ENCODE measurements at regions not wholly inside any gene's neighbourhood (a gene's known extent, or its start where the extent isn't known, plus 50 kb on each side); places are given as distances from the start of the nearest gene placed in this dataset.

- H3K9me3 ChIP-seq = no peaks in the 10 kb centered on the region
- H3K27me3 ChIP-seq = no peaks in the 10 kb centered on the region
- no peaks in the 10 kb centered on the region for H3K4me1 ChIP-seq
- no peak for DNase-seq (ENCODE audit: low spot score in 2 of 2)
- H3K4me3 ChIP-seq = no peak overlapping the region
- TF ChIP-seq CTCF (IDR thresholded peaks at IDR 0.05) = no peak
- TF ChIP-seq POLR2A (IDR thresholded peaks at IDR 0.05) = no peak
- no peak for TF ChIP-seq EP300 (IDR thresholded peaks at IDR 0.05)
- no peaks in the 10 kb centered on the region for H3K36me3 ChIP-seq
- no peak overlapping the region for H3K27ac ChIP-seq
These were observed 706.7 kb downstream of the DNAJB9 start for GRCh38 chr7:109276348-109276747.

GRCh38 chr7:109282726-109283125, 713.1 kb downstream of the DNAJB9 start:
- Histone ChIP-seq H3K4me1 (no peaks in the 10 kb centered on the region), H3K9me3 (no peaks in the 10 kb centered on the region), H3K27me3 (no peaks in the 10 kb centered on the region), H3K4me3 (no peak overlapping the region), H3K27ac (no peak overlapping the region), H3K36me3 (no peaks in the 10 kb centered on the region)
- DNase-seq (ENCODE audit: low spot score in 2 of 2) = no peak
- TF ChIP-seq POLR2A (IDR thresholded peaks at IDR 0.05) (no peak), EP300 (IDR thresholded peaks at IDR 0.05) (no peak), CTCF (IDR thresholded peaks at IDR 0.05) (no peak)

GRCh38 chr7:109284943-109285342, 715.3 kb downstream of the DNAJB9 start:
- 36 to 37% methylated on average over 1 of the region's 1 CpG for WGBS, 2 donors
- H3K36me3 ChIP-seq = no peaks in the 10 kb centered on the region
- DNase-seq (ENCODE audit: low spot score in 2 of 2) = no peak
- H3K9me3 ChIP-seq = no peaks in the 10 kb centered on the region
- no peak overlapping the region for H3K27ac ChIP-seq
- H3K27me3 ChIP-seq = no peaks in the 10 kb centered on the region
- H3K4me3 ChIP-seq = no peak overlapping the region
- no peak for TF ChIP-seq CTCF (IDR thresholded peaks at IDR 0.05)
- no peak for TF ChIP-seq EP300 (IDR thresholded peaks at IDR 0.05)
- no peak for TF ChIP-seq POLR2A (IDR thresholded peaks at IDR 0.05)
- no peaks in the 10 kb centered on the region for H3K4me1 ChIP-seq

DNA sequence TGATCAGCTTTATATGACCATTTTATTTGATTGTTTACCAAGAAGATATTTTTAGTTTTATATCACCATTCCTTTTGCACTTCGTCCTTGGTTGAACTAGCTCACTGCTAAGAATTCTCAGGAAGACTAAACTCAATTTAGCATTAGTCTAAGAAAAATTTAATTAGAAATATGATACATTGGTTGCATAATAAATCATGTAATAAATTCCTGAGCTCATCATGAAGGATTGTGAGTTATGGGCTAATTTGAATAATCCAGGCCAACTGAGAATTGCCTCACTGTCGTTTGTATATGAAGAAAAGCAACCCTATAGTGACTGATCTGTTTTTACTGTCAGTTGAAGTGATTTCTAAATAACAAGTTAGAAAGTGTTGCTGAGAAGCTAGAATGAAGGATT, 725.5 kb downstream of the DNAJB9 start:
- Histone ChIP-seq H3K27me3 (no peaks in the 10 kb centered on the region), H3K4me1 (no peaks in the 10 kb centered on the region), H3K4me3 (no peak overlapping the region), H3K27ac (no peak overlapping the region), H3K9me3 (no peaks in the 10 kb centered on the region), H3K36me3 (no peaks in the 10 kb centered on the region)
- 40 to 44% methylated on average over 2 of the region's 2 CpGs for WGBS, 2 donors
- DNase-seq (ENCODE audit: low spot score in 2 of 2) = no peak
- no peak for TF ChIP-seq EP300 (IDR thresholded peaks at IDR 0.05)
- no peak for TF ChIP-seq POLR2A (IDR thresholded peaks at IDR 0.05)
- no peak for TF ChIP-seq CTCF (IDR thresholded peaks at IDR 0.05)

DNA sequence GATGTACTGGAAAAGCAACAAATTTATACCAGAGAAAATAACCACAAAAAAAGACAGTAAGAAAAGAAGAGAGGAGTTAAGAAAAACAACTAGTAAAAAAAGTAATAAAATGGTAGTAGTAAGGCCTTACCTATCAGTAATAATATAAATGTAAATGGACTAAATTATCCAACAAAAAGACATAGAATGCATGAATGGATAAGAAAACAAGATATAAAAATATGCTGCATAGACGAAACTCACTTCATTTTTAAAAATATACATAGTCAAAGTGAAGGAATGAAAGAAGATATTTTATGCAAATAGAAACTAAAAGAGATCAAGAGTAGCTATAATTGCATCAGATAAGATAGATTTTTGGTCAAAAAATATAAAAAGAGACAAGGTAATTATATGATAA, 739.1 kb downstream of the DNAJB9 start:
- no peaks in the 10 kb centered on the region for H3K36me3 ChIP-seq
- no peak overlapping the region for H3K4me3 ChIP-seq
- H3K27ac ChIP-seq = no peak overlapping the region
- H3K4me1 ChIP-seq = no peaks in the 10 kb centered on the region
- no peak for TF ChIP-seq CTCF (IDR thresholded peaks at IDR 0.05)
- no peak for TF ChIP-seq EP300 (IDR thresholded peaks at IDR 0.05)
- no peak for TF ChIP-seq POLR2A (IDR thresholded peaks at IDR 0.05)
- WGBS, 2 donors = 80 to 84% methylated on average over 1 of the region's 1 CpG
- no peaks in the 10 kb centered on the region for H3K27me3 ChIP-seq
- peaks cover 0 to 33% (median 0%) of the 10 kb centered on the region in 4 donors for H3K9me3 ChIP-seq
- DNase-seq (ENCODE audit: low spot score in 2 of 2) = no peak
